ENCODE measurements at regions not wholly inside any gene's neighbourhood (a gene's known extent, or its start where the extent isn't known, plus 50 kb on each side); places are given as distances from the start of the nearest gene placed in this dataset.

- DNase-seq (ENCODE audit: low read depth in 2 of 2): no peak
Measured at GRCh38 chr2:22822835-22823234, 562.1 kb upstream of the KLHL29 start.

DNA sequence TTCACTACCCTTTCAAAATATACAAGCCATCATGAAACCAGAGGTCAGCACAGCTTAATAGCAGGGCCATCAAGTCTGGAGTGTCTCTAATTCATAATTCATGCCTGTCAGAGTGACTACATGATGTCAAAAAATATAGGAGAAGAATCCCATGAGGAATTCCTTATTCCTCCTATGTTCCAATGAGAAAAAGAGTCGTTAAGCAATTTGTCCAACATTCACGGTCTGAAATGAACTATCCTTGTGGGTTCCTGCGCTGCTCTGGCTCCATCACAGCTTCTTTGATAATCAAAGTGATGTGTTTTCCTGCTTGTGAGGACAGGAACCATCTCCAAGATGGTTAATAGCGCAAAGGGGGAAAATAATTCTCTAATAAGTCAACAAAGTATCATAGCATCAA is 560.4 kb upstream of the KLHL29 start:
- no peak for DNase-seq (ENCODE audit: low read depth in 2 of 2)

DNA sequence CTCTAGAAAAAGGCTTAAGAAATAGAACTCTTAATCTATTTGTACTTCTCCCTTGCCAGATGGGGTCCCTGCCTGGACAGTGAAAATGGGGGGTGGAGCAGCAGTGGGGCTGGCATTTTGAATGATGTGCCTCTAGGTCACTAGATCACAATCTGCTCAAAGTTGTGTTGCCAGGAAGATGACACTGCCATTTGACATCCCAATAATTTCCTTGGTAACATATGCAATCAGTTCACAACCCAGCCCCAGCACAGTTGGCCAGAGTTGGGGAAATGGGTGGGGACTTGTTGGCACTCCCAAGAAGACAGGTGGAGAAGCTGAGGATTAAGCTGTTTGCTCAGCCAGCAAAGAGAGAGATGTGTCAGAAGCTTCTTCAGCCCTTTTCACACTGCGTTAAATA is 558.3 kb upstream of the KLHL29 start:
- no peak for DNase-seq (ENCODE audit: low read depth in 2 of 2)

DNA sequence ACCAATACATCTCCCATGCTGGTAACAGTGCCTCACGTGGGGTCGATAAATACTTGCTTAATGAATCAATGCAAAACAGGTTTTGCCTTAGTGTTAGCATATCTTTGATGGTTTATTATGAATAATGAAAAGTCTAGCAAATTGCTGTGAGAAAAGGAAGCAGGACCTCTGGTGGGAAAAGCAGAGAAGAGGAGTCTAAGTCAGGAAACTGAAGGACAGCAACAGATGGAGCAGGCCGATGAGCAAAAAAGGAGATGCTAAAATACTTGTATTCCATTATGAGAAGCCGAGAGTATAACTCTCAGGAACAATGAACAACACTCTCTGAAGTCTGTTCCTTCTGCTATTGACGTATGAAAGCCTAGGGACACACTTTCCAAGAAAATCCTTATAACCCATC is 555.2 kb upstream of the KLHL29 start:
- no peak for DNase-seq (ENCODE audit: low read depth in 2 of 2)

- no peak for DNase-seq (ENCODE audit: low read depth in 2 of 2)
Measured at GRCh38 chr2:22832196-22832595, 552.8 kb upstream of the KLHL29 start.

DNA sequence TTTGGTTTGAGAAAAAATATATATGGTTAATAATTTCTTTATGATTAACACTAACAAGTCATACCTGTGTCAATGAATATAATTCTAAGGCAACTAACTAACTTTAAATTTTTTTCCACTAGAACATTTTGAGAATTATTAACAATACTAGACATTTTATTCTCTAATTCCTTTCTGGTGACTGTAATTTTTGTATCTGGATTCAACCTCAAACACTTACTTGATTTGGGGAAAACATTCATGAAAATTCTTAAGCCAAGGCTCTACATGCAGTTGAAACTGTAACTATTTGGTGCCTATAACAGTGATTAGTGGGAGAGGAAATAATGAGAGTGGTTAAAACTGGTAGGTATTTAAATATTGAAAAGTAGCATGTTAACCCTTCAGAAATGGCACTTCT is 546.5 kb upstream of the KLHL29 start:
- DNase-seq (ENCODE audit: low read depth in 2 of 2): no peak

- no peak for DNase-seq (ENCODE audit: low read depth in 2 of 2)
Measured at GRCh38 chr2:22842205-22842869, 542.6 kb upstream of the KLHL29 start.

DNA sequence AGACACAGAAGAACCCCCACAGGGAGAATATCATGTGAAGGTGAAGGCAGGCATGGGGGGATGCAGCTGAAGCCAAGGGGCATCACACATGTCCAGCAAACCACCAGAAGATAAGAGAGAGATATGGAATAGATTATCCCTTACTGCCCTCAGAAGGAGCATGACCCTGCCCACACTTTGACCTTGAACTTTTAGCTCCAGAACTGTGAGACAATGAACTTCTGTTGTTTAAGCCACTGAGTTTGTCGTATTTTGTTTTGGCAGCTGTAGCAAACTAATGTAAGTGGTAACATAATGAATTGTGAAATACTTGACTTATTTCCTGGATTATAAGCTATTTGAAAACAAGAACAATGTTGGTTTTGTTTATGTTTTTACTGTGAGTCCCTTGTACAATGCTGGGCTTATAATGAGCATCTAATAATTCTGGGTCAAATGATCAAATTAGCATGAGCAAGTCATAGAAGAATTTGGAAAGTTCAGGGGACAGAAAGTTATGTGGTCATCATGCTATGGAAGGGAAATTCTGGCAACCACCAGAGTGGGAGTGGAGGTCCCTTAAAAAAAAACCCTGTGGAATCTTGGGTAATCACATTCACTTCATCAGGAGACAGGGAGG is 541.0 kb upstream of the KLHL29 start:
- no peak for DNase-seq (ENCODE audit: low read depth in 2 of 2)

- DNase-seq (ENCODE audit: low read depth in 2 of 2): no peak
Measured at GRCh38 chr2:22850310-22850709, 534.7 kb upstream of the KLHL29 start.

DNA sequence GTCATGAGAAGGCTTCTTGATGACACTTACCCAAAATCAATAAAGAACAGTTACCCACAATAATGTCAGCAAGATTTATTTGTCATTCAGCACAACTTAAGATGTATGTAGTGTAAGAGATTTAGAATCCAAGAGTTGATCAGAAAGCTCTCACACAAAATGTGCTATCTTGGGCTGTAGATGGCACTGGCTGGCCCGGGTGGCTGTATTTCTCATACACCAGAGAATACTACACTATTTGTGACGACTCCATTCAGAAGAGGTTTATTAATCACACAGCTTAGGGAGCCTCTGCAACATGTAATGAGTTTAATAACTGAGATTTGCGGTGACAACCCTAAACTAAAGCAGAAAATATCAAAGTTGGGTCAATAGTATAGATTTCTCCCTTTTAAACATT is 530.4 kb upstream of the KLHL29 start:
- no peak for DNase-seq (ENCODE audit: low read depth in 2 of 2)

- no peak for DNase-seq (ENCODE audit: low read depth in 2 of 2)
Measured at GRCh38 chr2:22855081-22855480, 529.9 kb upstream of the KLHL29 start.

- no peak for DNase-seq (ENCODE audit: low read depth in 2 of 2)
Measured at GRCh38 chr2:22855761-22856184, 529.2 kb upstream of the KLHL29 start.

- no peak for DNase-seq (ENCODE audit: low read depth in 2 of 2)
Measured at GRCh38 chr2:22867973-22868372, 517.0 kb upstream of the KLHL29 start.

GRCh38 chr2:22878121-22878520 is 506.9 kb upstream of the KLHL29 start:
- DNase-seq (ENCODE audit: low read depth in 2 of 2): no peak

DNA sequence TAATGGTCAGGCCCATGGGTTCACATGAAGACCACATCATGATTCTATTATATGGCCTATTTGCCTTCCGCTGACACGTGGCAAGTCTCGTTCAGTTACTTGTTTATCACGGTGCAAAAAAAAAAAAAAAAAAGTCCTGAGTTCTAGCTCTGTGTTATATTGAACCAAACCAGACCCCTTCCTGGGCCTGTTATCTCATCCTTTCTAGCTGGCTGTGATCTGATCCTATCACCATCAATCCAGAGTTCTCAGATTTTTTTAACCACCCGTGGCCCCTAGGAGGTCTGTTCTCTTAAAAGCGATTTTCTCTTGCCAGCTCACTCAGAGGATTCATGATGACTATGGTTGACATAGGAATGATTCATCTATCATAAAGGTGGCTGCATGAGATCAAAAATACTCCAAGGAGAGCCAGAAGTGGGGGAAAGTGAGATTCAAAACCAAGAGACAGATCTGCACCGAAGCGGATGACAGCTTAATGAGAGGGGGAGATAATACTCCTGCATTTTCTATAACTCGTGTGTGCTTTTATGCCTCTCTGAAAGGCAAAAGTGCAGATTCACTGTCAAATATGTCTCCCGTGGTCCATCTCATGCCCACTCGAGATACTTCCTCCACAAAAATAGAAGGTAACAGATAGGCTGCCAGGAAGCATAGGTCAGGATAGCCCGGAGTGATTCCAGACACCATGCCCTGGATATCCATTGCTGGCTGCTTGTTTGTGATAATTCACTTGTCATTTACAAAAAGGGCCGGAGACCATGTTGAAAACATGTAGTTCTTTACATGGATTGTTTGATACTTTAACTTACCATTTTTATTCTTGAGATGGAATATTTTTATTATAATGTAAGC is 505.7 kb upstream of the KLHL29 start:
- no peak for DNase-seq (ENCODE audit: low read depth in 2 of 2)

GRCh38 chr2:22880161-22880560 is 504.8 kb upstream of the KLHL29 start:
- DNase-seq (ENCODE audit: low read depth in 2 of 2): no peak

DNA sequence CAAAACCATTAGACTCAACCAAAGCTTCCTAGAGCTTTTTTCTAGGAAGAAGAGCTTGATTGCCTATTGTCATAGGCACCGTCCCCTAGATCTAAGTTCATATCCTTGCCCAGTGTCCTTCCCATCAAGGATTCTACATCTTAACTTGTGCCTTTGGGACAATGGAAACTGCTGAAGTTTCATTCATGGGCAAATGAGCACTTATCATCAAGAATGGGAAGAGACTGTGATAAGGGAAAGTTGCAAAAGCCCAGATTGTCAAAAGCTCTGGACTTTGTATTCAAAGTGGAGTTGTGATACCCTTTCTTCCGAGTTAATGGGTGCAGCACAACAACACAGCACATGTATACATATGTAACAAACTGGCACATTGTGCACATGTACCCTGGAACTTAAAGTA is 503.0 kb upstream of the KLHL29 start:
- no peak for DNase-seq (ENCODE audit: low read depth in 2 of 2)

- no peak for DNase-seq (ENCODE audit: low read depth in 2 of 2)
Measured at GRCh38 chr2:22882643-22883042, 502.3 kb upstream of the KLHL29 start.

DNA sequence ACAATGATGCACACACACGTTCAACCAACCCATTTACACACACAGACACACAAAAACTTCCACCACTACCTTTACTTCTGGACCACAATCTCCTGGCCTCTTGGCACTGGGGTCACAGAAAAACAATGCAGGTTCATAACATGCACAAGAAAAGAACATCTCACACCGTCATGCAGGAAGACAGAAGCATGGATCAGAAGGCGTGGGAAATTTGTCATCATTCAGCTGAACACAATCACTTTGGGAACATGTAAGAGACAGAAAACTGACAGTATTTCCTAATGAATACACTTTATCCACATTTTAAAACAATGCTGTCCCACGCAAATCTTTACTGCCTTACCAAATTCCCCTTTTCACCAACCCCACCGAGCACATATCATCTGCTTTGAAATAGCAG is 501.9 kb upstream of the KLHL29 start:
- no peak for DNase-seq (ENCODE audit: low read depth in 2 of 2)

GRCh38 chr2:22885245-22885644 is 499.7 kb upstream of the KLHL29 start:
- no peak for DNase-seq (ENCODE audit: low read depth in 2 of 2)

GRCh38 chr2:22887426-22887825 is 497.6 kb upstream of the KLHL29 start:
- DNase-seq (ENCODE audit: low read depth in 2 of 2): no peak

DNA sequence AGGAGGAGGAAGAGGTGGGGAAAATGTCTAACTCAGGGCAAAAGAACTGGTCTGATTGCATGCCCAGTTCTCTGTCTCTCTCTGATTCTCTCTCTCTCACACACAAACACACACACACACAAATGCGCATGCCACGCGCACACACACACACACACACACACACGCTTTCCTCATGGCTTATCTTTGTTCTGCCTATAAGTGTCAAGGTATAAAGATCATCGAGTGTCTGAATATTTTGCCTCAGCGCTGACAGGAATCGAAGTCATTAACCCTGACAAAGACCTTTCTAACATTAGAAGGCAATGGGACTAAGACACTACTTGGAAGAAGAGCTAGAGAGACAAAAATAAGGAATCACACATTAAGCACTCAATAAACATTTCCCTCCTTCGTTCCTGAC is 497.1 kb upstream of the KLHL29 start:
- no peak for DNase-seq (ENCODE audit: low read depth in 2 of 2)

- no peak for DNase-seq (ENCODE audit: low read depth in 2 of 2)
Measured at GRCh38 chr2:22890132-22890531, 494.8 kb upstream of the KLHL29 start.
